Activated T-cell treated with anti-CD3 and anti-CD28 coated beads, Interleukin-2, amount 50 U/mL, for 72 hours (primary cell): ENCODE measurements at regions not wholly inside any gene's neighbourhood (a gene's known extent, or its start where the extent isn't known, plus 50 kb on each side); places are given as distances from the start of the nearest gene placed in this dataset.

ENCODE experiments used
- ATAC-seq, 2 donors: fragments of 150-1000 bp; cut with Tn5 transposase; replicated peaks in 1 of 2; 2 replicates each; pipeline ENCODE4 v1.10.0; 2021; ENCODE audit warnings: moderate library complexity in 2 of 2, mild to moderate bottlenecking in 1 of 2
- DNase-seq, 2 donors: peaks; one replicate each; pipeline ENCODE4 v3.0.0; 2021 to 2022; ENCODE audit warnings: mixed read lengths in 1 of 2
- H3K27ac Mint-ChIP-seq: one replicate; pipeline ENCODE4 v1.8.0; 2022; ENCODE audit warnings: mild to moderate bottlenecking, moderate library complexity, mixed read lengths
- H3K27me3 Mint-ChIP-seq: one replicate; pipeline ENCODE4 v1.8.0; 2022; ENCODE audit warnings: low read depth, mixed read lengths
- H3K36me3 Mint-ChIP-seq, 2 donors: one replicate each; pipeline ENCODE4 v1.8.0; 2022; ENCODE audit warnings: mixed read lengths in 2 of 2, mild to moderate bottlenecking in 1 of 2; ENCODE audit not compliant: insufficient read depth in 2 of 2
- H3K4me1 Mint-ChIP-seq: one replicate; pipeline ENCODE4 v1.8.0; 2022; ENCODE audit warnings: low read depth, mixed read lengths
- H3K4me3 Mint-ChIP-seq, 2 donors: one replicate each; pipeline ENCODE4 v1.8.0; 2022; ENCODE audit warnings: mild to moderate bottlenecking in 2 of 2, mixed read lengths in 2 of 2, moderate library complexity in 2 of 2
- H3K9me3 Mint-ChIP-seq, 2 donors: one replicate each; pipeline ENCODE4 v1.8.0; 2022; ENCODE audit warnings: mixed read lengths in 2 of 2

DNA sequence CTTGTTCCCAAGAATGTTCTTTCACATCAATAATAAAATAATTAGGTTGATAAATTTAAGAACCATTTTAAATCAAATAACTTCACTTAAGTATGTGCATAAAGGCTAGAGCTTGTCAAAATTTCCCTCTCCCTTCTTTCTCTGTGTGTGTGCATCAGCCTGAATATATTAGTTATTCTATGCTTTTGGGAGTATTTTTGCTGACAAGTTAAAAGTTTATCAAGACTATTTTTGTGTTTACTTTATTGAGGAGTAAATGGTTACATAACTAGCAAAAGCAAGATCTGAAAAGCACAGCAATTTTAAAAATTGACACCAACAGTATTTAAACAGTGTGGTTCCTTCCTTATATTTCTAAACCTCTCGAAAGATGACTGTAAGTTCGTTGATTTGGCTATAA, 261.7 kb downstream of the ISL1 start:
- no peaks in the 10 kb centered on the region for H3K36me3 Mint-ChIP-seq

DNA sequence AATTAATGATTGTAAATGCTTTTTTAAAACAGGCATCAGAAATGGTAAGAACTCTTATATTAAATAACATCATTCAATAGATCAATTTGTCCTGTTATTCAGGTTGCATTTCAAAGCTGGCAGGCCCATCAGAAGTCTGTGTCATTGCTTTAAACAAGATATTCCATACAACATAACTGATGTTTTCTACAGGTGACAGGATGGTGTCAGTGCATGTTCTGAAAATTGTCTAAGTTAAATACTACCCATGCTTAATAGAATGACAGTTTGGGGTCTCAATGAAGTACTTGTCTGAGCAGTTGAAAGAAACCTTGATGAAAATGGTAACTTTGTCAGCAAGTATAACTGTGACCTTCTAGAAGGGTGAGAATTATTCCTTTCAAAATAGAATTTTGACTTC, 263.2 kb downstream of the ISL1 start:
- Mint-ChIP-seq H3K27ac (no peak overlapping the region), H3K27me3 (no peaks in the 10 kb centered on the region), H3K36me3 (no peaks in the 10 kb centered on the region), H3K4me3 (no peak overlapping the region), H3K9me3 (peaks cover 8% of the 10 kb centered on the region in 2 donors), H3K4me1 (no peaks in the 10 kb centered on the region)
- ATAC-seq (no peak), DNase-seq (no peak)

More for the DNA sequence above, 261.7 kb downstream of the ISL1 start:
- ATAC-seq = no peak
- peaks cover 5 to 8% of the 10 kb centered on the region in 2 donors for H3K9me3 Mint-ChIP-seq
- H3K27ac Mint-ChIP-seq = no peak overlapping the region
- DNase-seq = no peak
- H3K27me3 Mint-ChIP-seq = no peaks in the 10 kb centered on the region
- no peaks in the 10 kb centered on the region for H3K4me1 Mint-ChIP-seq
- H3K4me3 Mint-ChIP-seq = no peak overlapping the region

- ATAC-seq (no peak), DNase-seq (no peak)
- Mint-ChIP-seq H3K36me3 (no peaks in the 10 kb centered on the region), H3K4me3 (no peak overlapping the region), H3K4me1 (no peaks in the 10 kb centered on the region), H3K27me3 (no peaks in the 10 kb centered on the region), H3K27ac (no peak overlapping the region), H3K9me3 (peaks cover 6 to 12% of the 10 kb centered on the region in 2 donors)
Observed at GRCh38 chr5:51650824-51651223, 267.6 kb downstream of the ISL1 start.

GRCh38 chr5:51651476-51651875, 268.2 kb downstream of the ISL1 start:
- no peak for ATAC-seq
- no peaks in the 10 kb centered on the region for H3K27me3 Mint-ChIP-seq
- H3K9me3 Mint-ChIP-seq = peaks cover 6 to 12% of the 10 kb centered on the region in 2 donors
- no peaks in the 10 kb centered on the region for H3K4me1 Mint-ChIP-seq
- no peak overlapping the region for H3K4me3 Mint-ChIP-seq
- no peak overlapping the region for H3K27ac Mint-ChIP-seq
- H3K36me3 Mint-ChIP-seq = no peaks in the 10 kb centered on the region
- DNase-seq = no peak

DNA sequence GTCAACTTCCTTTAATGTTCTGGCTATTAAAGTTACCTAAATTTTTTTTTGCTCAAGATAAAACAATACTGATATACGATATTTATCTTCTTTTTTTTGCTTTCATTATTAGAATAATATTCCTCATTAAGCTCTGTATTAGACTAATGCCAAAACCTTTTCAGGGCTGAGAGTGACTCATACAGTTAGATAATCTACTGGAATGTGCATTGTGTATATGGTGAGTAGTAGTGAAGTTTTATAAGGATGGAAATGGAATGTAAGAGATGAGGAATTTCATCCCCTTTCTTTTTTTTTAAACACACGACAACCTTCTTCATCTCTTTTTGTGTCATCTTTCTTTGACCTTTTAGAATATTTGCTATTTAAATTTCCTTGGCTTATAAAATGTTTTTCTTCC, 268.6 kb downstream of the ISL1 start:
- Mint-ChIP-seq H3K4me3 (no peak overlapping the region), H3K9me3 (peaks cover 6 to 12% of the 10 kb centered on the region in 2 donors), H3K4me1 (no peaks in the 10 kb centered on the region), H3K27ac (no peak overlapping the region), H3K27me3 (no peaks in the 10 kb centered on the region), H3K36me3 (no peaks in the 10 kb centered on the region)
- ATAC-seq = no peak
- no peak for DNase-seq

- no peaks in the 10 kb centered on the region for H3K4me1 Mint-ChIP-seq
- DNase-seq (no peak), ATAC-seq (no peak)
- H3K36me3 Mint-ChIP-seq = no peaks in the 10 kb centered on the region
- H3K27me3 Mint-ChIP-seq = no peaks in the 10 kb centered on the region
- H3K9me3 Mint-ChIP-seq = peaks cover 8% of the 10 kb centered on the region in 2 donors
- no peak overlapping the region for H3K4me3 Mint-ChIP-seq
- no peak overlapping the region for H3K27ac Mint-ChIP-seq
Observed at GRCh38 chr5:51652980-51653379, 269.7 kb downstream of the ISL1 start.

GRCh38 chr5:51657340-51658240, 274.3 kb downstream of the ISL1 start:
- H3K27me3 Mint-ChIP-seq = no peaks in the 10 kb centered on the region
- peaks cover 4 to 5% of the 10 kb centered on the region in 2 donors for H3K9me3 Mint-ChIP-seq
- no peak overlapping the region for H3K4me3 Mint-ChIP-seq
- H3K36me3 Mint-ChIP-seq = no peaks in the 10 kb centered on the region
- DNase-seq (no peak), ATAC-seq (no peak)
- H3K27ac Mint-ChIP-seq = no peak overlapping the region
- H3K4me1 Mint-ChIP-seq = no peaks in the 10 kb centered on the region

- no peak for DNase-seq
- Mint-ChIP-seq H3K4me1 (no peaks in the 10 kb centered on the region), H3K36me3 (no peaks in the 10 kb centered on the region), H3K4me3 (no peak overlapping the region), H3K27ac (no peak overlapping the region), H3K9me3 (peaks cover 0 to 6% of the 10 kb centered on the region in 2 donors), H3K27me3 (no peaks in the 10 kb centered on the region)
- no peak for ATAC-seq
Observed at GRCh38 chr5:51661646-51662265, 278.5 kb downstream of the ISL1 start.

GRCh38 chr5:51664491-51665250, 281.4 kb downstream of the ISL1 start:
- no peak overlapping the region for H3K4me3 Mint-ChIP-seq
- ATAC-seq (no peak), DNase-seq (no peak)
- no peaks in the 10 kb centered on the region for H3K4me1 Mint-ChIP-seq
- no peak overlapping the region for H3K27ac Mint-ChIP-seq
- no peaks in the 10 kb centered on the region for H3K27me3 Mint-ChIP-seq
- peaks cover 3% of the 10 kb centered on the region in 2 donors for H3K9me3 Mint-ChIP-seq
- peaks cover 0 to under 1% of the 10 kb centered on the region in 2 donors for H3K36me3 Mint-ChIP-seq

- peaks cover 3% of the 10 kb centered on the region in 2 donors for H3K9me3 Mint-ChIP-seq
- H3K27ac Mint-ChIP-seq = no peak overlapping the region
- DNase-seq = no peak
- H3K27me3 Mint-ChIP-seq = no peaks in the 10 kb centered on the region
- peaks cover 0 to 2% of the 10 kb centered on the region in 2 donors for H3K36me3 Mint-ChIP-seq
- ATAC-seq = no peak
- no peaks in the 10 kb centered on the region for H3K4me1 Mint-ChIP-seq
- no peak overlapping the region for H3K4me3 Mint-ChIP-seq
Observed at GRCh38 chr5:51665251-51665593, 282.0 kb downstream of the ISL1 start.

GRCh38 chr5:51669095-51669494, 285.8 kb downstream of the ISL1 start:
- Mint-ChIP-seq H3K27ac (no peak overlapping the region), H3K36me3 (peaks cover 0 to 2% of the 10 kb centered on the region in 2 donors), H3K4me1 (no peaks in the 10 kb centered on the region), H3K9me3 (peaks cover 12% of the 10 kb centered on the region in 2 donors), H3K27me3 (no peaks in the 10 kb centered on the region), H3K4me3 (no peak overlapping the region)
- DNase-seq = no peak
- ATAC-seq = no peak

DNA sequence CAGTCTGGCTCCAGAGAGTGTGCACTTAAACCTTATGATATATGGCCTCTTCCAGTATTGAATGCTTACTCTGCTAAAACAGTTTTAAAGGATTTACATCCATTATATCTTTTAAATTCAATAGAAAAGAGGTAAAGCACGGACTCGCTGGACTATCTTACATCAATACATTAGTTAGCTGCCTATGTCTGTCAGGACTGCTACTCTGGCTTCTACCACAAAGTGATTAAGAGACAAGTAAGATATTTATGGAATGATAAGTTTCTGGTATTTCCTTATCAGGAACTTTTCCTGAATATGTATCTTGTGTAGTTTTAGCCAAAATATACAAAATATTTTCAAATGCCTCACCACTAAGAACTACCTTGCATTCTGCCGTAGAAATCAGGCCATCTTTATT, 295.1 kb downstream of the ISL1 start:
- H3K27me3 Mint-ChIP-seq = no peaks in the 10 kb centered on the region
- H3K4me3 Mint-ChIP-seq = no peak overlapping the region
- H3K4me1 Mint-ChIP-seq = no peaks in the 10 kb centered on the region
- peaks cover 8 to 10% of the 10 kb centered on the region in 2 donors for H3K9me3 Mint-ChIP-seq
- ATAC-seq (no peak), DNase-seq (no peak)
- H3K36me3 Mint-ChIP-seq = no peaks in the 10 kb centered on the region
- H3K27ac Mint-ChIP-seq = no peak overlapping the region

DNA sequence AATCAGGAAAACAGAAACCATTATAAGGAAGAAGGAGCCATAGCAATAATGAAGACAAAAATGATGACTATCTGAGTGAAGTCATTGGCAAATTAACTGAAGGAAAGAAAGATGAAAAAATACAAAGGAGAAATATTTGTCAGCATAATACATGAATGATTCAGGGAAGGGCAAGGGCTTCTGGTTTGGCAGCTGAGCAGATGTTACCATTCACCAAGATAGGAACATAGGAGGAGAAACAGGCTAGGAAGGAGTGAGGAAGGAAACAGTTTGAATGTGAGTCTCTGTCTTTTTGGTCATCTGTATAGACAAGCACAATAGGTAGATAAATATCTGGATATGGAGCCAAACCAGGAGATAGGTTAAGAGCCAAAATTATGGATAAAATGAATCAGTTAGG, 296.0 kb downstream of the ISL1 start:
- DNase-seq = no peak
- ATAC-seq = no peak
- no peak overlapping the region for H3K4me3 Mint-ChIP-seq
- H3K9me3 Mint-ChIP-seq = peaks cover 8 to 10% of the 10 kb centered on the region in 2 donors
- no peaks in the 10 kb centered on the region for H3K36me3 Mint-ChIP-seq
- no peak overlapping the region for H3K27ac Mint-ChIP-seq
- no peaks in the 10 kb centered on the region for H3K4me1 Mint-ChIP-seq
- no peaks in the 10 kb centered on the region for H3K27me3 Mint-ChIP-seq
